Heart left ventricle (tissue), 16 donors: ENCODE measurements at regions not wholly inside any gene's neighbourhood (a gene's known extent, or its start where the extent isn't known, plus 50 kb on each side); places are given as distances from the start of the nearest gene placed in this dataset.

Experiments
- ATAC-seq, 4 donors: fragments of 200-7000 bp; cut with Tn5 transposase; one replicate each; pipeline ENCODE4 v1.9.1; 2020 to 2022; ENCODE audit warnings: moderate library complexity in 4 of 4, mild to moderate bottlenecking in 3 of 4, moderate number of reproducible peaks in 1 of 4
- DNase-seq, 5 donors: peaks; one replicate each; pipeline ENCODE4 v3.0.0-alpha.2; 2020
- H3K27ac ChIP-seq, 12 donors: fragments of 200-600 bp; sonication (generic) in 4 of 12; one replicate each; pipeline versions ENCODE4 v1.5.0 to v1.8.0; 2016 to 2022; ENCODE audit warnings: mild to moderate bottlenecking in 2 of 12
- H3K27me3 ChIP-seq, 9 donors: fragments of 200-600 bp; sonication (generic) in 2 of 9; one replicate each; pipeline versions ENCODE4 v1.5.1 to v1.8.0; 2016 to 2022; ENCODE audit warnings: mild to moderate bottlenecking in 3 of 9
- H3K36me3 ChIP-seq, 9 donors: fragments of 200-600 bp; sonication (generic) in 2 of 9; one replicate each; pipeline versions ENCODE4 v1.5.0 to v1.8.0; 2018 to 2022; ENCODE audit warnings: mild to moderate bottlenecking in 2 of 9
- H3K4me1 ChIP-seq, 12 donors: fragments of 200-600 bp; sonication (generic) in 4 of 12; one replicate each; pipeline versions ENCODE4 v1.5.0 to v1.8.0; 2016 to 2022; ENCODE audit warnings: mild to moderate bottlenecking in 3 of 12
- H3K4me3 ChIP-seq, 12 donors: fragments of 200-600 bp; sonication (generic) in 4 of 12; one replicate each; pipeline versions ENCODE4 v1.5.0 to v1.8.0; 2017 to 2022; ENCODE audit warnings: mild to moderate bottlenecking in 9 of 12, moderate library complexity in 4 of 12
- H3K9me3 ChIP-seq, 12 donors: fragments of 200-600 bp; sonication (generic) in 4 of 12; one replicate each; pipeline versions ENCODE4 v1.5.0 to v1.8.0; 2016 to 2022; ENCODE audit warnings: mild to moderate bottlenecking in 1 of 12
- POLR2A ChIP-seq, 2 donors: fragments of 450-650 bp; IDR thresholded peaks; one replicate each; pipeline ENCODE4 v1.6.1; 2017; ENCODE audit warnings: antibody characterized with exemption in 2 of 2, mild to moderate bottlenecking in 2 of 2, moderate library complexity in 2 of 2
- WGBS, 4 donors: extraction: QIAGEN DNeasy Blood & Tissue Kit in 2 of 4; methylation state at CpG; one replicate each; pipeline versions ENCODE4 v1.1.5 to v1.1.7; 2013 to 2018; 5-methylcytosine and 5-hydroxymethylcytosine counted together
- intact Hi-C, 10 donors: fragments of 100-400 bp; cut with DNase I; formaldehyde crosslinking; loops; one replicate each; pipeline versions ENCODE4 v1.11.1 to v1.14.2; 2022
- TF ChIP-seq, protein P1 (sequence below), 12 donors: fragments of 200-600 bp; sonication (generic) in 4 of 12; IDR thresholded peaks; one replicate each; pipeline versions ENCODE4 v1.5.0 to v1.8.0; 2018 to 2022; ENCODE audit warnings: antibody characterized with exemption in 12 of 12, mild to moderate bottlenecking in 5 of 12
- donor health status: ischemic (EF 13 %, LVEDD 7.1; RV severe dilation, severe dysfunction).
- donor health status: healthy with polysubstance abuse.
- donor health status: DM: no; HTN: yes; CAD: no.
- donor health status: DM: no; HTN: no; CAD: no.
- donor health status: ischemic (EF 25% LVEDD 6.9; RV normal size, moderate dysfunction).
- donor health status: ischemic (EF 25% LVEDD 5.7; RV mildly dilated, moderate dysfunction).
- donor health status: healthy.
- donor health status: DM: yes; HTN: yes; CAD: no.
- donor health status: ischemic (EF 35%, LVEDD 5.7; RV mildly dilated, moderate dysfunction).
- donor health status: nonischemic (EF 11% LVEDD 7.7; RV severe dilation, severe dysfunction).
- donor health status: DM: yes; HTN: yes; CAD: no.
- donor health status: PGD.
- donor health status: ischemic (EF 29% LVEDD 5.4; RV normal size, mild dysfunction).
- donor health status: nonischemic (EF 23%, LVEDD 6.1; RV moderate dilation, normal function).

DNA sequence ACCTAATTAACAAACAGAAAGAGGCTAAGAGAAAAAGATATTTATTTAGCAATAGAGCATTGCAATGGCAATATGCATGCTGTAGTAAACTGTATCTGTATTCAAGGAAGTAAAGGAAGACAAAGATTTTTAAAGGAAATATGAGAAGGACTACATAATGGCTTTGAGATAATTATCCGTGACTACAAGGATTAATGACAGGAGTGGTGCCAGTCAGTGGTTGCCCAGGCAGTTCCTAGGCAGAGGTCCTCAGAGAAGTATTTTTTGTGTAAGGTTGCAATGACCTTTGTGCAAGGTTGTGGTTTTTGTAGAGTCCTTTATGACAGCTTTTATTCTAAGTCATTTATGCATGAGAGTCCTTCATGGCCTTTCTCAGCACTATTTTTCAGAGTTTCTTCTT lies 711.1 kb upstream of the CHRM3 start:
- H3K27ac ChIP-seq: no peak overlapping the region
- H3K4me1 ChIP-seq: no peaks in the 10 kb centered on the region
- H3K27me3 ChIP-seq: no peaks in the 10 kb centered on the region
- peaks cover 0 to 4% (median 0%) of the 10 kb centered on the region in 12 donors for H3K9me3 ChIP-seq
- no peak overlapping the region for H3K4me3 ChIP-seq
- ATAC-seq (no peak), DNase-seq (no peak)
- no peaks in the 10 kb centered on the region for H3K36me3 ChIP-seq
- intact Hi-C loops: no loop called here
- WGBS, 4 donors: 22 to 37% (median 28%) methylated on average over 1 of the region's 1 CpG
- TF ChIP-seq, protein P1, sequence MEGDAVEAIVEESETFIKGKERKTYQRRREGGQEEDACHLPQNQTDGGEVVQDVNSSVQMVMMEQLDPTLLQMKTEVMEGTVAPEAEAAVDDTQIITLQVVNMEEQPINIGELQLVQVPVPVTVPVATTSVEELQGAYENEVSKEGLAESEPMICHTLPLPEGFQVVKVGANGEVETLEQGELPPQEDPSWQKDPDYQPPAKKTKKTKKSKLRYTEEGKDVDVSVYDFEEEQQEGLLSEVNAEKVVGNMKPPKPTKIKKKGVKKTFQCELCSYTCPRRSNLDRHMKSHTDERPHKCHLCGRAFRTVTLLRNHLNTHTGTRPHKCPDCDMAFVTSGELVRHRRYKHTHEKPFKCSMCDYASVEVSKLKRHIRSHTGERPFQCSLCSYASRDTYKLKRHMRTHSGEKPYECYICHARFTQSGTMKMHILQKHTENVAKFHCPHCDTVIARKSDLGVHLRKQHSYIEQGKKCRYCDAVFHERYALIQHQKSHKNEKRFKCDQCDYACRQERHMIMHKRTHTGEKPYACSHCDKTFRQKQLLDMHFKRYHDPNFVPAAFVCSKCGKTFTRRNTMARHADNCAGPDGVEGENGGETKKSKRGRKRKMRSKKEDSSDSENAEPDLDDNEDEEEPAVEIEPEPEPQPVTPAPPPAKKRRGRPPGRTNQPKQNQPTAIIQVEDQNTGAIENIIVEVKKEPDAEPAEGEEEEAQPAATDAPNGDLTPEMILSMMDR (IDR thresholded peaks at IDR 0.05): no peak
- TF ChIP-seq POLR2A (IDR thresholded peaks at IDR 0.05): no peak

DNA sequence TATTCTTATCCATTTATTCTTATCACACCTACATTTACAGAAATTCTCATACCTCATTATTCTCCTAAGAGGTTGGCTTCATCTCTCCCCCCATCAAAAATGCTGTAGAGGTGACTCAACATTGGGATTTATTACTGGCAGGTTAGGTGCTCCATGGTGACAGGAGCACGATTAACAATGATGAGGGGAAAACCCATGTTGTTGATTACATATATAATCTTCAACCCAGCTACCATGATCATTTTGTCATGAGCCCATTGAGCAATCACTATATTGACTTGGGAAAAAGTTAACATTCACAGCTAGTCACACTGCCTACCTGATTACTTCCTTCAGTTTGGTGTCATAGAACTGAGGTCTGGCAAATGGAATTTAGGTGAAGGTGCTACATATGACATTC lies 712.1 kb upstream of the CHRM3 start:
- Histone ChIP-seq H3K27ac (no peak overlapping the region), H3K9me3 (peaks cover 0 to 4% (median 0%) of the 10 kb centered on the region in 12 donors), H3K27me3 (no peaks in the 10 kb centered on the region), H3K4me1 (no peaks in the 10 kb centered on the region), H3K36me3 (no peaks in the 10 kb centered on the region), H3K4me3 (no peak overlapping the region)
- TF ChIP-seq, protein P1 (IDR thresholded peaks at IDR 0.05): no peak
- TF ChIP-seq POLR2A (IDR thresholded peaks at IDR 0.05): no peak
- 39 to 52% (median 51%) methylated on average over 1 of the region's 1 CpG for WGBS, 4 donors
- ATAC-seq (no peak), DNase-seq (no peak)
- intact Hi-C loops: no loop called here

DNA sequence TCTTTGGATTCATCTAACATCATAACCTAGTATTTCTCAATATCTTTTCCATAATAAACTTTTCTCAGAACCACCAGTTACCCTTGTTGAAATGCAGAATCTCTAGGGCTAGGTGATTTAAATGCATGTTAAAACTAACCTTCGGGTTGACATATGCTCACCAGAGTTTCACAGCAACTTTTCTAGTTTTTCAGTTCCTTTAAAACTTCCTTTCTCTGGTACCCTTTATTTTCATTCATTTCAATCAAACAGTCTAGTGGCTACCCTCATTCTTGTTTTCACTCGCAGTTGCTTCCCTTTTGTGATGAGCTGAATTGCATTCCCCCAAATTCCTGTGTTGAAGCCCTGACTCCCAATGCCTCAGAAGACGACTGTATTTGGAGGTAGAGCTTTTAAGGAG lies 712.8 kb upstream of the CHRM3 start:
- ATAC-seq: no peak
- H3K9me3 ChIP-seq: peaks cover 0 to 4% (median 0%) of the 10 kb centered on the region in 12 donors
- H3K27me3 ChIP-seq: no peaks in the 10 kb centered on the region
- DNase-seq: no peak
- intact Hi-C loops: no loop called here
- H3K36me3 ChIP-seq: no peaks in the 10 kb centered on the region
- H3K4me3 ChIP-seq: no peak overlapping the region
- no peak overlapping the region for H3K27ac ChIP-seq
- 74 to 83% (median 76%) methylated on average over 3 of the region's 3 CpGs for WGBS, 4 donors
- no peaks in the 10 kb centered on the region for H3K4me1 ChIP-seq
- TF ChIP-seq, protein P1 (IDR thresholded peaks at IDR 0.05): no peak
- TF ChIP-seq POLR2A (IDR thresholded peaks at IDR 0.05): no peak

GRCh38 chr1:238672806-238673205 lies 713.6 kb upstream of the CHRM3 start:
- WGBS, 4 donors: 73 to 82% (median 75%) methylated on average over 3 of the region's 3 CpGs
- no peaks in the 10 kb centered on the region for H3K27me3 ChIP-seq
- no peaks in the 10 kb centered on the region for H3K36me3 ChIP-seq
- no peak overlapping the region for H3K4me3 ChIP-seq
- H3K9me3 ChIP-seq: no peaks in the 10 kb centered on the region
- intact Hi-C loops: no loop called here
- no peak overlapping the region for H3K27ac ChIP-seq
- H3K4me1 ChIP-seq: no peaks in the 10 kb centered on the region
- no peak for DNase-seq
- TF ChIP-seq POLR2A (IDR thresholded peaks at IDR 0.05): no peak
- TF ChIP-seq, protein P1 (IDR thresholded peaks at IDR 0.05): no peak
- no peak for ATAC-seq
